22Rv1 (cell line): ENCODE measurements at regions not wholly inside any gene's neighbourhood (a gene's known extent, or its start where the extent isn't known, plus 50 kb on each side); places are given as distances from the start of the nearest gene placed in this dataset.

ENCODE experiments used
- CTCF ChIP-seq: fragments of 450-650 bp; IDR thresholded peaks from 2 replicates; pipeline ENCODE4 v1.5.1; 2017; ENCODE audit warnings: mild to moderate bottlenecking
- ZFX ChIP-seq: fragments of 450-650 bp; IDR thresholded peaks from 2 replicates; pipeline ENCODE4 v1.6.1; 2017; ENCODE audit warnings: antibody characterized with exemption, borderline replicate concordance

DNA sequence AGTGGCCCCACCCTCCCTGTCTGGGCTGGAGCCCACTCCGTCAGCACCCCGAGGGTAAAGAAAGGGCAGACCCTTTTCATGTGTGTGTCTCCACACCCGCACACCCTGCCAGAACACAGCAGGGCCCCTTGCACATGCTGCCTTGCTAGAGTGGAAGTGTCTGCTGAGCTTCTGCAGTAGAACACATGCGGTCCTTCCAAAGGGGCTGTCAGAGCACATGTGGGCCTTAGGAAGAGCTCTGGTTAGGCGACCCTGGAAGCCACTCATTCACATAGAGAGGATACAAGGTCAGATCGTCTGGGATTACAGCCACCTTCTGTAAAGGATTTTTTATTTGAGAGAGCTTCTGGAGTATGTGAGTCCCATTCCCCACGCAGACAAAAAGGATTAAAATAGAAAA, 613.2 kb upstream of the RAB6C start:
- TF ChIP-seq CTCF, result no peak
- no peak for TF ChIP-seq ZFX
